ENCODE measurements at regions not wholly inside any gene's neighbourhood (a gene's known extent, or its start where the extent isn't known, plus 50 kb on each side); places are given as distances from the start of the nearest gene placed in this dataset.

DNA sequence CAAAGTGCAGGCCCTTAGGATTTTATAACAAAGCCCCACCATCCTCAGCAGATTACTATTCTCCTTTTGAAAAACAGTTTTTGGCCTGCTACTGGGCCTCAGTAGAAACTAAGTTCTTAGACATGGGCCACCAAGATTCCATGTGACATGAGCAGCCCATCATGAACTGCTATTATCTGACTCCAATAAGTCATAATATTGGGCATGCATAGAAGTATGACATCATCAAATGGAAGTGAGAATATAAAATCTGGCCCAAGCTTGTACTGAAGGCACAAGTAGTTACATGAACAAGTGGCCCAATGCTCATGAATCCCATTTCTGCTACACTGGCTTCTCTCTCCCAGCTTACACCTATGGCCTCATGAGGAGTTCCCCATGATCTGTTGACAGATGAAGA, 404.8 kb downstream of the EPHA5 start:
- TF ChIP-seq JUN (CRISPR knock-in tag; IDR thresholded peaks at IDR 0.05): no peak
- TF ChIP-seq ZNF671 (CRISPR knock-in tag; IDR thresholded peaks at IDR 0.05): no peak
- Mint-ChIP-seq H3K4me3 (no peak overlapping the region), H3K36me3 (no peaks in the 10 kb centered on the region)

DNA sequence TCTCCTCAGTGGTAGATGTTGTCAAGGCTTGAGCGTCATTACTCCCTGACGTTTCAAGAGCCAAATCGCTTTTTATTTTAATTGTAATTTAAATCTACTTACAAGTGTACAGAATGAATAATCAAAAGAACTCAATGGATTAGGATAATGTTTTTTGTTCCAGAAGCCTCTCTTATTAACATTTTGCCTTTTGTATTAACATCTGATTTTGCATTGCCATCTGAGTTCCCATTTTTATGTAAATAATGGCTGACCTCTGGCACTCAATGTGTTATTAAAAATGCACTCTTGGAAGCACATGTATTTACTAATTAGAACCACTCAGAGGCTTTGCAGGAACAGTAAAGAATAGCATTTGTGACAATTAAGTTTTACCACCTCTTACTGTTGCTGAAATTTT, 411.0 kb downstream of the EPHA5 start:
- Mint-ChIP-seq H3K27ac (no peak overlapping the region), H3K27me3 (ENCODE audit: low read depth) (no peaks in the 10 kb centered on the region), H3K4me3 (no peak overlapping the region), H3K36me3 (no peaks in the 10 kb centered on the region), H3K9me3 (no peaks in the 10 kb centered on the region), H3K4me1 (peaks cover 12% of the 10 kb centered on the region)
- ChIA-PET CTCF (no interaction called here), POLR2A (no interaction called here)
- no peak for TF ChIP-seq FOXP1 (CRISPR knock-in tag; IDR thresholded peaks at IDR 0.05; ENCODE audit: borderline replicate concordance)
- no peak for TF ChIP-seq SP1 (CRISPR knock-in tag; conservative IDR thresholded peaks at IDR 0.05)
- TF ChIP-seq GTF2I (CRISPR knock-in tag; conservative IDR thresholded peaks at IDR 0.05): no peak
- no peak for TF ChIP-seq TP53 (CRISPR knock-in tag; IDR thresholded peaks at IDR 0.05)
- no peak for TF ChIP-seq NFATC4 (CRISPR knock-in tag; IDR thresholded peaks at IDR 0.05)
- TF ChIP-seq, protein P1, sequence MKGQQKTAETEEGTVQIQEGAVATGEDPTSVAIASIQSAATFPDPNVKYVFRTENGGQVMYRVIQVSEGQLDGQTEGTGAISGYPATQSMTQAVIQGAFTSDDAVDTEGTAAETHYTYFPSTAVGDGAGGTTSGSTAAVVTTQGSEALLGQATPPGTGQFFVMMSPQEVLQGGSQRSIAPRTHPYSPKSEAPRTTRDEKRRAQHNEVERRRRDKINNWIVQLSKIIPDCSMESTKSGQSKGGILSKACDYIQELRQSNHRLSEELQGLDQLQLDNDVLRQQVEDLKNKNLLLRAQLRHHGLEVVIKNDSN (CRISPR knock-in tag; IDR thresholded peaks at IDR 0.05): no peak
- TF ChIP-seq, protein P2, sequence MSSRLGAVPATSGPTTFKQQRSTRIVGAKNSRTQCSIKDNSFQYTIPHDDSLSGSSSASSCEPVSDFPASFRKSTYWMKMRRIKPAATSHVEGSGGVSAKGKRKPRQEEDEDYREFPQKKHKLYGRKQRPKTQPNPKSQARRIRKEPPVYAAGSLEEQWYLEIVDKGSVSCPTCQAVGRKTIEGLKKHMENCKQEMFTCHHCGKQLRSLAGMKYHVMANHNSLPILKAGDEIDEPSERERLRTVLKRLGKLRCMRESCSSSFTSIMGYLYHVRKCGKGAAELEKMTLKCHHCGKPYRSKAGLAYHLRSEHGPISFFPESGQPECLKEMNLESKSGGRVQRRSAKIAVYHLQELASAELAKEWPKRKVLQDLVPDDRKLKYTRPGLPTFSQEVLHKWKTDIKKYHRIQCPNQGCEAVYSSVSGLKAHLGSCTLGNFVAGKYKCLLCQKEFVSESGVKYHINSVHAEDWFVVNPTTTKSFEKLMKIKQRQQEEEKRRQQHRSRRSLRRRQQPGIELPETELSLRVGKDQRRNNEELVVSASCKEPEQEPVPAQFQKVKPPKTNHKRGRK (CRISPR knock-in tag; IDR thresholded peaks at IDR 0.05; ENCODE audit: borderline replicate concordance): no peak
- TF ChIP-seq ZNF232 (CRISPR knock-in tag; IDR thresholded peaks at IDR 0.05): no peak
- TF ChIP-seq, protein P3, sequence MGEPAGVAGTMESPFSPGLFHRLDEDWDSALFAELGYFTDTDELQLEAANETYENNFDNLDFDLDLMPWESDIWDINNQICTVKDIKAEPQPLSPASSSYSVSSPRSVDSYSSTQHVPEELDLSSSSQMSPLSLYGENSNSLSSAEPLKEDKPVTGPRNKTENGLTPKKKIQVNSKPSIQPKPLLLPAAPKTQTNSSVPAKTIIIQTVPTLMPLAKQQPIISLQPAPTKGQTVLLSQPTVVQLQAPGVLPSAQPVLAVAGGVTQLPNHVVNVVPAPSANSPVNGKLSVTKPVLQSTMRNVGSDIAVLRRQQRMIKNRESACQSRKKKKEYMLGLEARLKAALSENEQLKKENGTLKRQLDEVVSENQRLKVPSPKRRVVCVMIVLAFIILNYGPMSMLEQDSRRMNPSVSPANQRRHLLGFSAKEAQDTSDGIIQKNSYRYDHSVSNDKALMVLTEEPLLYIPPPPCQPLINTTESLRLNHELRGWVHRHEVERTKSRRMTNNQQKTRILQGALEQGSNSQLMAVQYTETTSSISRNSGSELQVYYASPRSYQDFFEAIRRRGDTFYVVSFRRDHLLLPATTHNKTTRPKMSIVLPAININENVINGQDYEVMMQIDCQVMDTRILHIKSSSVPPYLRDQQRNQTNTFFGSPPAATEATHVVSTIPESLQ (CRISPR knock-in tag; IDR thresholded peaks at IDR 0.05): no peak
- TF ChIP-seq, protein P4, sequence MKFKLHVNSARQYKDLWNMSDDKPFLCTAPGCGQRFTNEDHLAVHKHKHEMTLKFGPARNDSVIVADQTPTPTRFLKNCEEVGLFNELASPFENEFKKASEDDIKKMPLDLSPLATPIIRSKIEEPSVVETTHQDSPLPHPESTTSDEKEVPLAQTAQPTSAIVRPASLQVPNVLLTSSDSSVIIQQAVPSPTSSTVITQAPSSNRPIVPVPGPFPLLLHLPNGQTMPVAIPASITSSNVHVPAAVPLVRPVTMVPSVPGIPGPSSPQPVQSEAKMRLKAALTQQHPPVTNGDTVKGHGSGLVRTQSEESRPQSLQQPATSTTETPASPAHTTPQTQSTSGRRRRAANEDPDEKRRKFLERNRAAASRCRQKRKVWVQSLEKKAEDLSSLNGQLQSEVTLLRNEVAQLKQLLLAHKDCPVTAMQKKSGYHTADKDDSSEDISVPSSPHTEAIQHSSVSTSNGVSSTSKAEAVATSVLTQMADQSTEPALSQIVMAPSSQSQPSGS (CRISPR knock-in tag; IDR thresholded peaks at IDR 0.05; ENCODE audit: borderline replicate concordance, low read depth): no peak
- no peak for TF ChIP-seq ZNF396 (CRISPR knock-in tag; IDR thresholded peaks at IDR 0.05; ENCODE audit: borderline replicate concordance)
- no peak for TF ChIP-seq IRF2 (CRISPR knock-in tag; IDR thresholded peaks at IDR 0.05; ENCODE audit: borderline replicate concordance, low read depth)
- no peak for TF ChIP-seq FOXK1 (CRISPR knock-in tag; IDR thresholded peaks at IDR 0.05)
- TF ChIP-seq, protein P5, sequence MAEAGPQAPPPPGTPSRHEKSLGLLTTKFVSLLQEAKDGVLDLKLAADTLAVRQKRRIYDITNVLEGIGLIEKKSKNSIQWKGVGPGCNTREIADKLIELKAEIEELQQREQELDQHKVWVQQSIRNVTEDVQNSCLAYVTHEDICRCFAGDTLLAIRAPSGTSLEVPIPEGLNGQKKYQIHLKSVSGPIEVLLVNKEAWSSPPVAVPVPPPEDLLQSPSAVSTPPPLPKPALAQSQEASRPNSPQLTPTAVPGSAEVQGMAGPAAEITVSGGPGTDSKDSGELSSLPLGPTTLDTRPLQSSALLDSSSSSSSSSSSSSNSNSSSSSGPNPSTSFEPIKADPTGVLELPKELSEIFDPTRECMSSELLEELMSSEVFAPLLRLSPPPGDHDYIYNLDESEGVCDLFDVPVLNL (CRISPR knock-in tag; IDR thresholded peaks at IDR 0.05; ENCODE audit: borderline replicate concordance, low read depth): no peak
- TF ChIP-seq, protein P6, sequence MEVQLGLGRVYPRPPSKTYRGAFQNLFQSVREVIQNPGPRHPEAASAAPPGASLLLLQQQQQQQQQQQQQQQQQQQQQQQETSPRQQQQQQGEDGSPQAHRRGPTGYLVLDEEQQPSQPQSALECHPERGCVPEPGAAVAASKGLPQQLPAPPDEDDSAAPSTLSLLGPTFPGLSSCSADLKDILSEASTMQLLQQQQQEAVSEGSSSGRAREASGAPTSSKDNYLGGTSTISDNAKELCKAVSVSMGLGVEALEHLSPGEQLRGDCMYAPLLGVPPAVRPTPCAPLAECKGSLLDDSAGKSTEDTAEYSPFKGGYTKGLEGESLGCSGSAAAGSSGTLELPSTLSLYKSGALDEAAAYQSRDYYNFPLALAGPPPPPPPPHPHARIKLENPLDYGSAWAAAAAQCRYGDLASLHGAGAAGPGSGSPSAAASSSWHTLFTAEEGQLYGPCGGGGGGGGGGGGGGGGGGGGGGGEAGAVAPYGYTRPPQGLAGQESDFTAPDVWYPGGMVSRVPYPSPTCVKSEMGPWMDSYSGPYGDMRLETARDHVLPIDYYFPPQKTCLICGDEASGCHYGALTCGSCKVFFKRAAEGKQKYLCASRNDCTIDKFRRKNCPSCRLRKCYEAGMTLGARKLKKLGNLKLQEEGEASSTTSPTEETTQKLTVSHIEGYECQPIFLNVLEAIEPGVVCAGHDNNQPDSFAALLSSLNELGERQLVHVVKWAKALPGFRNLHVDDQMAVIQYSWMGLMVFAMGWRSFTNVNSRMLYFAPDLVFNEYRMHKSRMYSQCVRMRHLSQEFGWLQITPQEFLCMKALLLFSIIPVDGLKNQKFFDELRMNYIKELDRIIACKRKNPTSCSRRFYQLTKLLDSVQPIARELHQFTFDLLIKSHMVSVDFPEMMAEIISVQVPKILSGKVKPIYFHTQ (CRISPR knock-in tag; IDR thresholded peaks at IDR 0.05): no peak
- TF ChIP-seq, protein P7, sequence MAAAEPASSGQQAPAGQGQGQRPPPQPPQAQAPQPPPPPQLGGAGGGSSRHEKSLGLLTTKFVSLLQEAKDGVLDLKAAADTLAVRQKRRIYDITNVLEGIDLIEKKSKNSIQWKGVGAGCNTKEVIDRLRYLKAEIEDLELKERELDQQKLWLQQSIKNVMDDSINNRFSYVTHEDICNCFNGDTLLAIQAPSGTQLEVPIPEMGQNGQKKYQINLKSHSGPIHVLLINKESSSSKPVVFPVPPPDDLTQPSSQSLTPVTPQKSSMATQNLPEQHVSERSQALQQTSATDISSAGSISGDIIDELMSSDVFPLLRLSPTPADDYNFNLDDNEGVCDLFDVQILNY (CRISPR knock-in tag; IDR thresholded peaks at IDR 0.05): no peak
- no peak for TF ChIP-seq ATF1 (CRISPR knock-in tag; IDR thresholded peaks at IDR 0.05)
- DNase-seq (ENCODE audit: low spot score): no peak
- no peak for ATAC-seq

More for the DNA sequence above, 404.8 kb downstream of the EPHA5 start:
- Mint-ChIP-seq H3K4me1 (no peaks in the 10 kb centered on the region), H3K9me3 (no peaks in the 10 kb centered on the region), H3K27ac (no peak overlapping the region), H3K27me3 (ENCODE audit: low read depth) (no peaks in the 10 kb centered on the region)
- ChIA-PET CTCF (no interaction called here), POLR2A (no interaction called here)
- ATAC-seq (no peak), DNase-seq (ENCODE audit: low spot score) (no peak)
